Muscle layer of duodenum (tissue), 2 donors: ENCODE measurements at regions not wholly inside any gene's neighbourhood (a gene's known extent, or its start where the extent isn't known, plus 50 kb on each side); places are given as distances from the start of the nearest gene placed in this dataset.

Experiments
- H3K27ac ChIP-seq: one replicate; pipeline ENCODE4 v1.7.0; 2013; ENCODE audit warnings: mild to moderate bottlenecking, low read length
- H3K27me3 ChIP-seq: one replicate; pipeline ENCODE4 v1.7.0; 2013; ENCODE audit warnings: low read depth, mild to moderate bottlenecking, control low read depth, low read length
- H3K36me3 ChIP-seq, 2 donors: one replicate each; pipeline ENCODE4 v1.7.0; 2013; ENCODE audit warnings: low read length in 2 of 2, control low read depth in 1 of 2, mild to moderate bottlenecking in 1 of 2; ENCODE audit not compliant: insufficient read depth in 2 of 2, control insufficient read depth in 1 of 2
- H3K4me1 ChIP-seq, 2 donors: one replicate each; pipeline ENCODE4 v1.7.0; 2013; ENCODE audit warnings: low read length in 2 of 2, mild to moderate bottlenecking in 2 of 2, control low read depth in 1 of 2, moderate library complexity in 1 of 2; ENCODE audit not compliant: insufficient read depth in 2 of 2, control insufficient read depth in 1 of 2
- H3K4me3 ChIP-seq, 2 donors: one replicate each; pipeline ENCODE4 v1.7.0; 2013; ENCODE audit warnings: low read length in 2 of 2, low read depth in 1 of 2, mild to moderate bottlenecking in 1 of 2
- H3K9me3 ChIP-seq, 2 donors: one replicate each; pipeline ENCODE4 v1.7.0; 2013; ENCODE audit warnings: low read length in 2 of 2, control low read depth in 1 of 2, mild to moderate bottlenecking in 1 of 2; ENCODE audit not compliant: control insufficient read depth in 1 of 2
- donor health status: healthy.

DNA sequence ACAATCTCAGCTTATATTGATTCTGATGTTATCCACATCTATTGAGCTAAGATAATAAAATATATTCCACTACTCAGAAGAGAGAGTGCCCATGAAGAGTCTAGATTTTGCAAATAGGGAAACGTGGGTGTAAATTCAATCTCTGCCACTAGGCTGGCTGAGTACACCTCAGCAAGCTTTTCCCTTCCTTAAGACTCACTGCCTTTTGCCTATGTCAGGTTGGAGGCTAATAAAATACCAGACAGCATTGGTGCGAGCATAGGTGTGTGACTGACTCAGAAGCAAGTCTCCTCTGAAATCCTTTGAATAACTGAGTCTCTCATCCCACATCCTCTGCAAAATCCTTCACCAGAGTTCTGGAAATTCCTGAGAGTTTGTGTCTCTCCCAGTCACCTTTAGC lies 405.4 kb upstream of the CPEB2 start:
- Histone ChIP-seq H3K9me3 (no peaks in the 10 kb centered on the region), H3K27ac (no peak overlapping the region), H3K36me3 (no peaks in the 10 kb centered on the region), H3K27me3 (no peaks in the 10 kb centered on the region), H3K4me1 (no peaks in the 10 kb centered on the region), H3K4me3 (no peak overlapping the region)

DNA sequence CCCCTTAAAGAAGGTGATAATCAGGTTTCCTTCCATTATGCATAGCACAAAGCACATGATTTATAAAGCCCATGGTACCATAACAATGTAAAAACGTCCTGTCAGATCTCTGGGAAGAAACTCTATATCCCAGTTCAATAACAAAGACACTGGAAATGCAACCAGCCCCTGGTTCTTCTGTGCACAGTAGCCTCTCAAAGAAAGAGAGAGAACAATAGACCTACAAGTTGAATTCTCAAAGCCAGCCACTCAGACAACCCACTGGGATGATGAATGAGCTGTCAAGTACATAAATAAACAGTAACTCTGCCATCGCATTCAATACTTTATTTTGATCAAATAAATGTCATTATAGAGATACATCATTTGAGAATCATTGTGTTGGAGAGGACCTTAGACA lies 400.1 kb upstream of the CPEB2 start:
- no peaks in the 10 kb centered on the region for H3K27me3 ChIP-seq
- H3K4me3 ChIP-seq: no peak overlapping the region
- H3K9me3 ChIP-seq: no peaks in the 10 kb centered on the region
- no peaks in the 10 kb centered on the region for H3K36me3 ChIP-seq
- no peak overlapping the region for H3K27ac ChIP-seq
- H3K4me1 ChIP-seq: no peaks in the 10 kb centered on the region

DNA sequence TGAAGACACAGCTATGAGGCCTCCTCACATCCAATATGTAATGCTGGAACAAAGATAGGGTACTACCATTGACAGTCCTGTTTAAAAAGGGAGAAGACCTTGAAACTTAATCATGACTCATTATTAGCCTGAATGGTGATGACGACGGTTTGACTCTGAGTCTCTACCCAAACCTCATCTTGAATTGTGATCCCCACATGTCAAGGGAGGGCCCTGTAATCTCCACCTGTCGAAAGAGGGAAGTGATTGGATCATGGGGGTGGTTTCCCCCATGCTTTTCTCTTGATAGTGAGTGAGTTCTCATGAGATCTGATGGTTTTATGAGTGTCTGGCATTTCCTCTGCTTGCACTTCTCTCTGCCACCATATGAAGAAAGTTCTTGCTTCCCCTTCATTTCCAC lies 395.3 kb upstream of the CPEB2 start:
- H3K27me3 ChIP-seq: no peaks in the 10 kb centered on the region
- H3K4me3 ChIP-seq: no peak overlapping the region
- H3K36me3 ChIP-seq: no peaks in the 10 kb centered on the region
- H3K9me3 ChIP-seq: no peaks in the 10 kb centered on the region
- no peak overlapping the region for H3K27ac ChIP-seq
- H3K4me1 ChIP-seq: no peaks in the 10 kb centered on the region

DNA sequence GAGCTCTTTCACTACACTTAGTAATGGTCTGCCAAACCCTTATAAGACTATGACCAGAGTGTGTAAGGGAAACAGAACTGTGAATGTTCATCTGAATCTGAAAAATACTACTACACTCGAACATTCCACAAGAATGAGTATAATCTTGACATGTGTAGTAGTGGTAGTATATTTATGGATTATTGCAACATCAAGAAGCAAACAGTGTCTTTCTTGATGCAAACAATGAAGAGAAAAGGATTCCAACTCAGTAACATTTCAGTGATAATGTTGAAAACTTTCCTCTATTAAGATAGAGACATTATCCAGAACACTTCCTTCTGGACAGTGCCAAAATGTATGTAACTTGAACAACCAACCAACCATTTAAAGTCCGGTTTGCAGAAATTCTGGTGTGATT lies 394.7 kb upstream of the CPEB2 start:
- Histone ChIP-seq H3K4me3 (no peak overlapping the region), H3K27me3 (no peaks in the 10 kb centered on the region), H3K9me3 (no peaks in the 10 kb centered on the region), H3K36me3 (no peaks in the 10 kb centered on the region), H3K4me1 (no peaks in the 10 kb centered on the region), H3K27ac (no peak overlapping the region)

GRCh38 chr4:14608630-14609029 lies 393.7 kb upstream of the CPEB2 start:
- Histone ChIP-seq H3K27ac (no peak overlapping the region), H3K4me3 (no peak overlapping the region), H3K4me1 (no peaks in the 10 kb centered on the region), H3K36me3 (no peaks in the 10 kb centered on the region), H3K27me3 (no peaks in the 10 kb centered on the region), H3K9me3 (no peaks in the 10 kb centered on the region)

DNA sequence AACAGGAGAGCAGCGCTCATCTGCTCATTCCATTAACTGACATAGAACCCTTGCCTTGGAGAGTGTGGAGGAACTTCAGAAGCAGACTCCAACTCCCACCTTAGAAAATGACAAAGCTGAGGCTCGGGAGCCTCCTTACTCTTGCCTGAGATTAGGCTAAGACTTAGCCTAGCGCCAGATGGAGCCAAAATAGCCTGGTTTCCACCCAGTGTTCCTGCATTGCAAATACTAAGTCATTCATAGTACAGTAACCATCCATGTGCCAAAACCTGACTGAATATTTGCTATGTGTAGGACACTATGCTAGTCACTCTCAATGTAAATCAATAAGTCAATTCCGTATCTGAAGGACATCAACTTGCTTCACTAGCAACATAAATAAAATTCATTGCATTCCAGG lies 387.4 kb upstream of the CPEB2 start:
- Histone ChIP-seq H3K27ac (no peak overlapping the region), H3K27me3 (no peaks in the 10 kb centered on the region), H3K4me1 (no peaks in the 10 kb centered on the region), H3K9me3 (no peaks in the 10 kb centered on the region), H3K4me3 (no peak overlapping the region), H3K36me3 (no peaks in the 10 kb centered on the region)

DNA sequence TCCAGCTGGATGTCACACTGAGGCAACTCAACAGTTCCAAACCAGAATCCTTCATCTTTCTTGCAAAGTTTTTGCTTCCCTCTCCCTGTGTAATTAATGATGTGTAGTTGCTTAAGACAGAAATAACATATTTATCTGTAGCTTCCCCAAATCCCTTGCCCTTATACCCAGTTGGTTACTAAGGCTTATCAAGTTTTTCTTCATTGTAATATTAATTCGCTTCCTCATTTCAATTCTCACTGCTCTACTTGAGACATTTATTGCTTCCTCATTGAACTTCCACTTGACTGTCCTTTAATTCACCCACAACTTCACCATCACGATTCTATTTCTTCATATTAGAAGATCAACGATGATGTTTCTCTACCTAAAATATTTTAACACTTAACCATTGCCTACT lies 386.6 kb upstream of the CPEB2 start:
- no peaks in the 10 kb centered on the region for H3K27me3 ChIP-seq
- H3K4me3 ChIP-seq: no peak overlapping the region
- H3K27ac ChIP-seq: no peak overlapping the region
- no peaks in the 10 kb centered on the region for H3K9me3 ChIP-seq
- no peaks in the 10 kb centered on the region for H3K36me3 ChIP-seq
- no peaks in the 10 kb centered on the region for H3K4me1 ChIP-seq

DNA sequence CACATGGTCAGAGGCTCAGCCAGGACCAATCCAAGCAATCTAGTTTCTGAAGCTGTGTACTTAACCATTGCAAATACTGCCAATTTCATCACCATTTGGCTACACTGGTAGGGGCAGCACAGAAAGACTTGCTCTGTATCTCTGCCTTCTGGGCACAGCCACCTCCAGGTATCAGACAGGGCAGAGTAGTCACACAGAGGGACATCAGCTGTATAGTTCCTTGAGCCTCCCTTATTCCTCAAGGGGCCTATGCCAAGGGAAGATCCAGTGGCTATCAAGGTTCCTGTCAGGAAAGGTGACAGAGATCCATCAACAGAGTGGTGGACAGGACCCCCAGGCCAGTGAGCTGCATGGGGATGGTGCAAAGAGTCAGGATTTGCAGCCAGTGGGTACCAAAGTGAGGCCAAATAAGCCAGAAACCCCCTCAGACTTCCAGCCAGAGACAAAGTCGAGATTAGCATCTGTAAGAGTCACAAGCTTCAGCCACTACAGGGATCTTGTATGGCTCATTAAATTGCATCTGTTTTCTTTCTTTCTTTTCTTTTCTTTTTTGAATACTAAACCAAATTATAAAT lies 381.6 kb upstream of the CPEB2 start:
- H3K27me3 ChIP-seq: no peaks in the 10 kb centered on the region
- H3K36me3 ChIP-seq: no peaks in the 10 kb centered on the region
- no peaks in the 10 kb centered on the region for H3K9me3 ChIP-seq
- H3K4me3 ChIP-seq: no peak overlapping the region
- H3K4me1 ChIP-seq: no peaks in the 10 kb centered on the region
- no peak overlapping the region for H3K27ac ChIP-seq

DNA sequence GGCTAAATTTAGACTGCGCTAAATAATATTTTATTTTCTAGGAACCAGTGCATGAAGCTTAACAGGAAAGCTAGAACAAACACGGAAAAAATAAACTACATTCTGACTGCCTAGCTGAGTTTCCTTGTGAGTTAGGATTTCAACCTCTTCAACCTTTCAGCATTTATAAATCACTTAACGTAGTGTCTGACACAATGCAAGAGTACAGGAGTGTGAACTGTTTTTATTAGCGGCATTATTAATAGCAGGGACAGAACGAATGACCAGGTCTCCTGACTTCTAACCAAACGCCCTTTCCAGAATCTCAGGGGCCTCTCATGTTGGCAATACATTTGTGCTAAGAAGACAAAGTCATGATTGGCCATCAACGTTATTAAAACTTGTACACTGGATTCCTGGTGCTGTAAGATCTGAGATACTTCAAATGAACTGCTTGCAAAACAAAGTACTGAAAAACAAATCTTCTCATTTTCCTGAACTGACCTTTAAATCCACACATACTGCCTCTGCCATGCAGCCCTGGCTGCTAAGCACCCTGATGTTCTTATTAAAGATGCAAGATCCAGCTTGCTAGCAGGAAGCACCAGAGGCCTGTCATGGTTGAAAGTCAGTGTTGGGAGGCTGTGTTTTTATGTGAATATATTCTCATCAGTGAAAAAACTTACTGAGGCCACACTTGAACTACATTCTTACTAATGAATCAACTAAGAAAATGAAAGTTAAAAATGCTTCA lies 380.4 kb upstream of the CPEB2 start:
- no peaks in the 10 kb centered on the region for H3K4me1 ChIP-seq
- H3K36me3 ChIP-seq: no peaks in the 10 kb centered on the region
- no peak overlapping the region for H3K4me3 ChIP-seq
- H3K9me3 ChIP-seq: no peaks in the 10 kb centered on the region
- no peaks in the 10 kb centered on the region for H3K27me3 ChIP-seq
- no peak overlapping the region for H3K27ac ChIP-seq

- Histone ChIP-seq H3K27me3 (no peaks in the 10 kb centered on the region), H3K27ac (no peak overlapping the region), H3K4me1 (no peaks in the 10 kb centered on the region), H3K36me3 (no peaks in the 10 kb centered on the region), H3K4me3 (no peak overlapping the region), H3K9me3 (no peaks in the 10 kb centered on the region)
These were observed 375.2 kb upstream of the CPEB2 start for GRCh38 chr4:14627038-14627437.

GRCh38 chr4:14631806-14632440 lies 370.4 kb upstream of the CPEB2 start:
- Histone ChIP-seq H3K27ac (no peak overlapping the region), H3K4me1 (no peaks in the 10 kb centered on the region), H3K4me3 (no peak overlapping the region), H3K27me3 (no peaks in the 10 kb centered on the region), H3K36me3 (no peaks in the 10 kb centered on the region), H3K9me3 (no peaks in the 10 kb centered on the region)
